ENCODE measurements at regions not wholly inside any gene's neighbourhood (a gene's known extent, or its start where the extent isn't known, plus 50 kb on each side); places are given as distances from the start of the nearest gene placed in this dataset.

DNA sequence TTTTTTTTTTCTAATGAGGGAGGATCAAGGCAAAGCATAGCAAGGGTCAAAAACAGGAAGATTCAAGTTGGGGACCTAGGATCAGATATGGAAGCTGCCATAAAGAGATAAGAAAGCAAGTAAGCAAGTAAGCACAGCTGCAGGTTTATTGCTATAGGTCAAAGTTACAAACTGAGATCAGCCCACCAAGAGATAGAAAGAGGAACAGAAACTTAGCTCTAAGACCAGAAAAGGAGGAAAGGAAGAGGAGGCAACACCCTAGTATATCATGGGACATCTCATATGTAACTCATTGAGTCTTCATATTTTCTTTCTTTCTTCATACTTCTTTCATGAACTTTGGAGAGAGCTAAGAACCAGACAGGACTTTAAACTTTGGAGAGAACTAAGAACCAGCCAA lies 295.9 kb upstream of the CRIM1 start:
- DNase-seq (ENCODE audit: low read depth in 2 of 2): no peak

DNA sequence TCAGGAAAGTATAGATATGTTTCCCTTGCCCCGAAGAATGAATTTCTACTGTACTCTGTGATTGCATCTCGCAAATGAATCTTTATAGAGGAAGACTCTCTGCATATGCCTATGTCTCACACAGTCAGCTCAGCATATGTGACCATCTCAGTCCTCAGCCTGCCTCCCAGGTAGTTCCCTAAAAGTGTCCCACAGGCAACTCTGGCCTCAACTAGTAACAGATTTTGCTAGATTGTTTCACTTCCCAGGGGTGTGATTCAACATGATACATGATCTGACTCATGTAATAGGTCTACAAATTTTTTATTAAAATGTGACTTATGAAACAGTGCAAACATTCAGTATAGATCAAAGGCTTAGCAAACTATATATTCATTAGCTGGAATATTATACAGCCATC lies 296.6 kb upstream of the CRIM1 start:
- no peak for DNase-seq (ENCODE audit: low read depth in 2 of 2)

DNA sequence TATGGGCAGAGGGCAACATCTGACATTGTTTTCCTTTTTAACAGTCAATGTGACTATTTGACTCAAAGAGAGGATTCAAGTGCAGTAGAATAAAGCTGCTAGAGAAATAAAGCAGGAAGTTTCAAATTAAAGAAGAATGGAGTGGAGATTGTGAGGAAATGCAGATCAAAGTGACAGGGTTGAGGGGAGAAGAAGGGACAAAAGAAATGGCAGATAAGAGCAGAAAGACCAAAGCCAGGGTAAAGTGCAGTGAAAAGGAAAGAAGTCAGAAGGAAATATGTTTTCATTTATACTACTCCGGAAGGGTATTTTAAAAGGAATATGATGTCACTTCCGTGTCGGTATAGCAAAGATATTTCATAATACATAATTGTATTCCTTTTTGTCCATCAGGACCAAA lies 297.5 kb upstream of the CRIM1 start:
- peak in 1 of 2 donors; percentile 3 for DNase-seq (ENCODE audit: low read depth in 2 of 2)

DNA sequence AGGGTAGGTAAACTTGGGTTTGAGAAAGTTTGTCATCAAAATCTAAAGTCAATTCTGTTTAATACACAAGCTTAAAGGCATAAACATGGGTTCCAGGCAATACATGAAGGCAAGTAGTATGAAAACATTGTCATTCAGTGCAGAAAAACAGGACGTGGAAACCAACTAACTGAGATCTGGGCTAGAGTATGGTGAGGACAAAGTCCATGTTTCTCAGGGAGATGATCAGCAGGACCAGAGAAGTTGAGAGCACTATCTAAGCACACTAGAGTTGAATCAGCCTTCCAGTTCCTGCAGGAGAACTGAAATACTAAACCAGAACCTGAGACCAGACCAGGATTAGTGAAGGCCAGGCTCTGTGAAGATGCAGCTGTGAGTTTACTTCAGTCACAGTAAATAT lies 302.8 kb upstream of the CRIM1 start:
- DNase-seq (ENCODE audit: low read depth in 2 of 2): no peak

DNA sequence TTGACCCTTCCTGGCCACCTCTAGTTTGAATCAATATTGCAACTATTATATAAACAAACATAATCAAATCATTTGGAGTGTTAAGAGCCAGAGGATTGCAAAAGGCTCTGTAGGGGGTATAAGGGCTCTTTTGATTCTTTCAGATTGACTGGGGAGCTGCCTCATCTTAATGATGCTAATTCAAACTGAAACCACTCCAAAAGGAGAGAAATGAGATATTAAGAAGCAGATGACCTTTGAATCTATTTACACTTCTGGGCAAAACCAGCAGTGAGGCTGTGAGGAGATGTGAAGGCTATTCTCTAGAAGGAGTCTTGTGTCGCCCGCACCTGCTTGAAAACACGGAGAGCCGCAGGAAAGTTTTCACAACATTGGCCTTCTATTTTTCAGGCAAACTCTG lies 311.2 kb upstream of the CRIM1 start:
- no peak for DNase-seq (ENCODE audit: low read depth in 2 of 2)

DNA sequence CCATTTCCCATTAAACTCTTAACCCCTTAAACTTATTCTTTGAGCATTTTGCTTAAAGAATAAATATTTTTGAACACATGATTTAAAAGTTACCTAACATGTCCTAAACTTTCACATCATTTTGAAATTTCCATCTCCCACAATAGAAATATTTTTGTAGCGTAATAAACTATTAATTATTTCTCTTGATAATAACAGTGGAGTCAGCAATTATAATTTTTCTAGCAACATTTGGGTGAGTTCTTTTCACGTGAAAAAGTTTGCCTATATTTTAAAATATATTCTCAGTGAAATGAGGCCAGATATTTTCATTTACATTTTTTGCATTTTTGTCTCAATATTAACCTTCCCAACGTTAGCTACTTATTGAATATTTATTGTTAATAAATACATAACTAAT lies 320.4 kb upstream of the CRIM1 start:
- no peak for DNase-seq (ENCODE audit: low read depth in 2 of 2)

DNA sequence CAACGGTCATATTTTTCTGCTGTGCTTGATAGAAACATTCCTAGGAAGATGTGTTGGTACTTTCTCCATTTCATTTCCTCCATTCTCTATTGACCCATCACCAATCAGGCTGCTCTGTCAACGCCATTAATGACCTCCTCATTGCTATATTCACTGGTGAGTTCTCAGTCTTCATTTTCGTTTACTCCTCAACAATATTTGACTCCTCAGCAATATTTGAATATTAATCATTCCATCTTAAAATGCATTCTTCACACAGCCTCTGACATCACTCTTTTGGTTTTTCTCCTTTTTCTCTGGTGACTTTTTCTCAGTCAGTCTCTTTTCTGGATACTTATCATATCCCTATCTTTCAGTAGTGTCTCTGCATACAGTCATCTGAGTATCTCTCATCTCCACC lies 323.5 kb upstream of the CRIM1 start:
- DNase-seq (ENCODE audit: low read depth in 2 of 2): no peak

DNA sequence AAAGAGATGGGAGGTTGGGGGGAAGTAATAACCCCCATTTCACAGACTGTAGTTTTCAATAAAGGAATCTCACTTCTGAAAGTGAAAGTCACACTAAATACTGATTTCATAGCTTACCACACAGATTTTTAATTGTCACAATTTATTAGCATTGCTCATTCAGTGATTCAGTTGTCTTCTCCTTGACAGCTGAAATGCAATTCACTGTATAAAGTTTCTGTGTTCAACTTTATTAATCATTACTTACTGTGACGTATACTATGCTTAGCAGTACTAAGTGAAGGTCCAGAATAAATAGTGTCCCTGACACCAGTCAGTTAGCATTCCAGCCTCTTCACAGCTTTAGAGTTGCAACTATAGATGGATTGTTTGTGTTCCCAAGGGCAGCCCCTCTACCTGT lies 324.1 kb upstream of the CRIM1 start:
- no peak for DNase-seq (ENCODE audit: low read depth in 2 of 2)

DNA sequence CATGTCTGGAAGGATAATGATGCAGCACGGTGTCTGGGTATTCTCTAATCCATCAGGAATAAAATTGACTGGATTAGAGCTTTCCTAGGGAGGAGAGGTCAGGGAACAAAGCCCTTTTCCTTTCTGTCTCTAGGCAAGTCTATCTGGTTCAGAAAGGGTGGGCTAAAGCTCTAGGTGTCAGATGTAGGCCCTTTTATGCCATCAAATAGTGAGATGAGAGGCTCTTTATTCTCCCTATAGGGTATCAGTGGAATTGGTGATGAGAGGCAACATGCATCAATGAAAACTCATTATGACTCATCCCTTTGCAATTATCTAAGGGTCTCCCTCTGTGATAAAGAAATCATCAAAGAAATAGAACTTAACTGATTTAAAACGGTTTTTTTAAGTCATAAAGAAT lies 328.0 kb upstream of the CRIM1 start:
- DNase-seq (ENCODE audit: low read depth in 2 of 2): no peak

DNA sequence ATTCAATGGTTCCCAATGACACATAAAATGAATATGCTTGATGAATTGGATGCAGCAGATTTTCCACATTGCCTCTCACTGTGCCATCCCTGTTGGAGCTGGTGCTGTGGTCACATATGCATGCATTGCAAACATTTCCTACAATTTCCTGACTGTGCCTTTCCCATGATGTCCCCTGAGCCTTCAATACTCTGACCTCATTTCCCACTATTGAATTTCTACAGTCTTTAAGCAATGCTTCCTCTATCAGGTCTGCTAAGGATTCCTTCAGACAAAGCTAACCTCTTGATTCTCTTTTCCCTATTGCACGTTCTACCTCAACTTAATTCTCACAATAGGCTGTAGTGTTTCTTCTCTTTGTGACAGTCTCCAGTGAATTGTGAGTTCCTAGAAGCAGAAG lies 342.5 kb upstream of the CRIM1 start:
- peak in 1 of 2 donors; percentile 8 for DNase-seq (ENCODE audit: low read depth in 2 of 2)

DNA sequence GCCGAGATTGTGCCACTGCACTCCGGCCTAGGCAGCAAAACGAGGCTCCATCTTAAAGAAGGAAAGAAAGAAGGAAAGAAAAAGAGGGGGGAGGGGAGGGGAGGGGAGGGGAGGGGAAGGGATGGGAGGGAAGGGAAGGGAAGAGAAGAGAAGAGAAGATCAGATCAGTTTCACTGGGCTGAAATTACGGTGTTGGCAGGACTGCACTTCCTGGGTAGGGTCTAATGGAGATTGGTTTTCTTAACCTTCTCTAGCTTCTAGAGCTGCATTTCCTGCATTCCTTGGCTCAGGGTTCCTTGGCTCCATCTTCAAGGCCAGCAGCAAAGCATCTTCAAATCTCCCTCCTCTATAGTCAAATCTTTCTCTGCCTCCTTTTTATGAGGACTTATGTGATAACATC lies 349.1 kb upstream of the CRIM1 start:
- no peak for DNase-seq (ENCODE audit: low read depth in 2 of 2)

DNA sequence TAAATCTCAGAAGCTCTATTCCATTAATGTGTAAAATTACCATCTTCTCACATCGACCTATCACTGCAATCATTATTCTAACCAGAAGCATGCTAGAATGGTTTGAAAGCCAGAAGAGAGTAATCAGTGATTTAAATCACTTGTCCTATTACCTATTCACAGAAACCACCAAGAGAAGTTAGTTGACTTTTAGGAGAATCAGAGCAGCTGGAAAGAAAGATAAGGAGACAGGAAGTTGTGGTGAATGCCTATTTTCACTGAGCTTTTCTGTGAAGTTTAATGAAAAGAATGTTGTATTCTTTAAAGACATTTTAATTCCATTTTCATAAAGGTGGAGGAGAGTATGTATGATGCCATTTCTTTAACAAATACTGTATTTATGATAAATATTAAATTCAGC lies 352.6 kb upstream of the CRIM1 start:
- no peak for DNase-seq (ENCODE audit: low read depth in 2 of 2)

DNA sequence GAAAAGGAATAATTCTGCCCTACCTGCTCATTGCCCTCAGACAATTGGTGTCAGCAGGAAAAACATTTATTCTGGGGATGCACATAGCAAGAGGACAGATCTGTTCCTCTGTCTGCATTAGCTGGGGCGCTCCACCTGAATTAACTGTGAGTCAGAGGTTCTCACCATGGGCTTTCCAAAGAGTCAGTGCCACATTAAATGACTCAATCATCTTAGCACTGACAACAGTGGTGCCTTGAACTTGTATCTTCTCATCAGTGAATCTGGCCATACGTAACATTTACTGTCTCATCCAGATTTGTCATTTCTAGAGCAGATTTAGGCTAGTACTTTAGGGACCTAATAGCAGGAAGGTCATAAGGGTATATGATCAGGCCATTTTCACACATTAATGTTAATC lies 358.1 kb upstream of the CRIM1 start:
- no peak for DNase-seq (ENCODE audit: low read depth in 2 of 2)

DNA sequence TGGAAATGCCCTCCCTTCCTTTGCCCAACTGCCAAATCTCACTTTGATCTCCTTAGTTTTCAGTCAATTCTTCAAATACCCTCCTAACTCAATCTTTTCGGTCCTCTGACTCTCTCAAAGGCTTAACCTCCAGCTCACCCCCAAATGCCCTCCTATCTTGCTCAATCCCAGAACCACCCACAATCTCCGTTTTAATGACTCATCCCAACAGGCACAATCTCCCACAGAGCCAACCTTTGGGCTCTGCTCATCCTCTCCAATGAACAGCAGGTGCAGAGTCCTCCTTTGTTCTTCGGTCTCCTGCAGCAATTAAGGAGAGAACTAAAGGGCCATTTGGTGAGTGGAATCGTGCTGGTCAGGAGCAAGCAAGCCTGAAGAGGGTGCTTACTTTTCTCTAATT lies 366.1 kb upstream of the CRIM1 start:
- no peak for DNase-seq (ENCODE audit: low read depth in 2 of 2)

DNA sequence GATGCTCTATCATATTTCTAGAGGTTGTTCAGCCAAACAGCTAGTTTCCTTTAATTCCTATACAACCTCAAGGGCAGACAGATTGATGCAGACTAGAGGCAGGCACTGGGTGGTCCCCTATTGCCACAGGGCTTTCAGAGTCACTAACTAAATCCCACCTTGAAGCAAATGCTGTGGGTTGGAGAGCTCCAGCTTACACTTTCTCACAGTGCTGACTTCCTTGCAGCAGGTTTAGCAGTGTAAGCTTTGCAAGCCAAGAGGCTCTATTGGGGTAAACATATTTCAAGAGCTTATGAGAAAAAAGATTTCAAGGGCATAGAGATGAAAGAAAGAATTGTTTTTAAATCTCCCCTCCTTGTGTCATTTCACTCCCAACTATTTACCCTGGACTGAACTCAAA lies 366.5 kb upstream of the CRIM1 start:
- no peak for DNase-seq (ENCODE audit: low read depth in 2 of 2)

DNA sequence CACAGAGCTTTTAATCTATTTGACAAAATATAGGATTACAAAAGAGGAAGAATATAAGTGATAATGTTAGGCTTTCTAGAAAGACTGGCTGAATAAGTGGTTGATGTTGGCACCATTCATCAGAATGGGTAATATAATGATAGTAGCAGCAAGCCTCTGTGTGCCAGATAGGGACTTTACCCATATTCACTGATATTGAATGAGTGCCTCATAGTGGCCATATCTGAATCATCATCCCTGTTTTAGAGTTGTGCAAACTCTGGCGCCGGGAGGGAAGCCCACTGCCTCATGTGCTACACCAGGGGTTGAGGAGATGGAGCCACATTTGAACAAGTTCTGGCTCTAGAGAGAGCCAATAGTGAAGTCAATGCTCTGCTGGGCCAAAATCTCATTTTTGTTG lies 368.7 kb upstream of the CRIM1 start:
- DNase-seq (ENCODE audit: low read depth in 2 of 2): no peak

DNA sequence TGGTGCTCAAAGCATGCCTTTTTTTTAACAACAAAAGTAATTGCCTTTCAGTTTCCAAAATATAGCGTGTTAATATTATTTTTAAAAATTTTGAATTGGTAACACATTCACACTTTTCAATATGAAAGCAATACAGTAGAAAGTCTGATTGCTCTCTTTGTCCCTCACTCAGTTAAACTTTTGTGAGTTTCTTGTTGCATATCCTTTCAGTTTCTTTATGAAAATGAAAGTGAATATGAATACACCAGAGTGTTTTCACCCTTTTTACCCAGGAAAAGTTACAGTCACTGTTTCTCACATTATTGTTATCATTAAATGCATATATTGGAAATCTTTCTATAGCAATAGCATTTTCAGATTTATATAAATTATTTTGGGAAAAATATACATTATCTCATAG lies 377.4 kb upstream of the CRIM1 start:
- DNase-seq (ENCODE audit: low read depth in 2 of 2): no peak

DNA sequence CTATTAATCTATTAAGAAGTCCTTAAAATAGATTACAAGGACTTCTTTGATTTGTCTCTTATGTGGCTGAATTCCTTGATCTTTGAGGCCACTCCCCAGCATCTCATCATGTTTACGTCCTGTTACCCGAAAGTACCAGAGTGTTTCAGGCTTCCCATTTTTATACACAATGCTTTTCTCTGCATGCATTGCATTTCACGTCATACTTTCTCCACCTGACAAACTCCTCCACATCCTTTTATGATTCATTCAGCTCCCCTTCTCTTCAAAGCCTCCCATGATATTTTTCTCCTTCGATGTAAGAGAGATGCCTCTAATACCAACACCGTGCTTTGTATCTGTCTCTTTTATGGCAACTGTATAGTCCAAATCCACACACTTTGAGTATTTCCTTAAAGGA lies 379.0 kb upstream of the CRIM1 start:
- DNase-seq (ENCODE audit: low read depth in 2 of 2): no peak

DNA sequence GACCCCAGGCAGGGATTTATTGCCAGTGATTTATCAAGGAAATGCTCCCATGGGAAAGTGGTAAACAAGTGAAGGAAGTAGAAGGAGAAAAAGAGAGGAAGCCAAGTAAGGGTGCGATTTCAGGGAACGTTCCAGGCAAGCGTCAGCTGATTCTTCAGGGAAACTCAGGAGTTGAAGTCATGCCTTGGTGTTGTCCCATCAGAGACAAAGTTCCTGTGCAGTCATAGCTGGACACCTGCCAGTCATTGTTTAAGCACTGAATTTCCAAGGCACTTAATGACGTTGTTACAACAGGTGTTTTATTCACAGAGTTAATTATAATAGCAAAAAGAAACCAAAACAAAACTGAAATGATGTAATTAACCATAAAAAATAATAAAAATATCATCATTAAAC lies 381.8 kb upstream of the CRIM1 start:
- peak; percentile 90 to 98 for DNase-seq (ENCODE audit: low read depth in 2 of 2)

DNA sequence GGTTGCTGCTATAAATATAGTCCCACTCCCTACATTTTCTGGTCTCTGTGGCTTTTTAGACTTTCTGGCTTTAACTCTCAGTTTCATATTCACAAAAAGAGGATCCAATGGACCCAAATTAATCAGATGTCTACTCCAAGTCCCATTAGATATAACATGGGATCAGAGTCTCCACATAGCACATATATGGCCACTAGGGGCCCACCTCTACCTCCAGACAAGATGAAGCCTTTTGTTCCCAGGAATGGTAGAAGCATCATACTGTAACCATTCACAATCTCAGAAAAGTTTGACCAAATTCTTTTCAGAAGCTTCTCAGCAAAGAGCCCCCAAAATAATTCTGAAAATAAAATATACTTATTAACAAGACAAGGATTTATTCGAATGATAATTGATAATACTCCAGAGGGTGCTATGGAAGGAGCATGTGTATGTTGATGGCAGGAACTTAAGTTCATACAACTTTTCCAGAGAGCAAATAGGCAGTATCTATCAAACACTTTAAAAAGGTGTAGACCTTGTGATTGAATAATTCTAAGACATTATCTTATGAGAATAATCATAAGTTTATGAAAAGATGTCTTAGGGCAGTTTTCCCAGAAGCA lies 382.3 kb upstream of the CRIM1 start:
- peak; percentile 51 to 78 for DNase-seq (ENCODE audit: low read depth in 2 of 2)

DNA sequence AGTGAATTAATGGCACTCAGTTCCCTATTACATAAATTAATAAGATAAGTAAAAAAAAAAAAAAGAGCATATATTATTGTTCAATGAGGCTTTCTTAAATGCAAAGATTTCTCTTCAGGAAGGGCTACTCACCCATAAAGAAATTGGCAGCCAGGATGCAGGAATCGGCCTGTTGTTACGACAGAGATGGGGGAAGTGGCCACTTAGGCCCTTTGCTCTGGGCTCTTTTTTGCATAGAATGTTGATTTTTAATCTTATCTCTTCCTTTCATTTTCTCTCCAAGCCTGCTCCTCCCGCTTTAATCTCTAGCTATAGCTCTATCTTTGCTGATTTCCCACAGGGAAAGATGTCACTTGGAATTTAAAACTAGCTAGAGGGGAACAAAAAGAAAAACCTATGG lies 391.8 kb upstream of the CRIM1 start:
- DNase-seq (ENCODE audit: low read depth in 2 of 2): peak; percentile 24 to 79

DNA sequence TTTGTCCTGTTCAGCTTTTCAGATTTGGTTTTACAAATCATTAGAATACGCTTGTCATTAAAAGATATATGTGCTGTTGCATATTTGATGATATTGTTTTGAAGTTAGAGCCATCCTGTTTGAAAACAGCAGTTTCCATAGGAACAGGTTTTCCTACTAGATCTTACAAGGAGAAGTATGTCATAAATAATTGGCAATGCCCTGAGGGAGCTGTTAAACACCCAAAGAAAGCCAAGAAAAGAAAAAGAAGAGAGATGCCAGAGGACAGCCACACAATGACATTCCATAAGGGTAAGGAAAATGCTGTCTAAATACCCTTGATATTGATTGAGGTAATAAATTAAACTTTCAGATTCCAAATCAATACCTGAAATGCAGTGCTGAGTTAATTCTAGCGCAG lies 392.2 kb upstream of the CRIM1 start:
- peak in 1 of 2 donors; percentile 60 for DNase-seq (ENCODE audit: low read depth in 2 of 2)

DNA sequence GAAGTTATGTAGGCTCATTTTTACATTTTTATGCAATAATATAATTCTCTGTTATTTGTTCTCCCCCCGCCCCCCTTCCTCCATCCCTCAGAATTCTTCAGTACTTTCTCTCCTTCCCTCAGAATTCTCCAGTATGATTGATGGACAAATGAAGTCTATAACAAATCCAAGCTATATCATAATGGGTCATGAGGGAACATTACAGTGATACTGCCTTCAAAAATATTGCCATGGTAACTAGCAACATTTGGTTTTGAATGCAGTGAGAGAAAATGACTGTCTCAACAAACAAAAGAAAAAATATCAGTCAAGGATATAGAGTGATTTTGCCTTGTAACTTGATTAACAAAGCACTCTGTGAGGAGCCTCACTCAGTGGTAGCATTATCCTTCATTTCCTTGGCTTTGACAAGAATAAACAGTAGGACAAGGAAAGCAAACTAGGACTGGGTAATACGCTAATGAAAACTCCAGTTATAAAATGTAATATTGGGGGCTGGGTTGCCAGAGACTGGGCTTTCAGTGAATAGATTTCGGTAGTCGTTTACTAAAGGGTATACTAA lies 392.9 kb upstream of the CRIM1 start:
- DNase-seq (ENCODE audit: low read depth in 2 of 2): no peak

DNA sequence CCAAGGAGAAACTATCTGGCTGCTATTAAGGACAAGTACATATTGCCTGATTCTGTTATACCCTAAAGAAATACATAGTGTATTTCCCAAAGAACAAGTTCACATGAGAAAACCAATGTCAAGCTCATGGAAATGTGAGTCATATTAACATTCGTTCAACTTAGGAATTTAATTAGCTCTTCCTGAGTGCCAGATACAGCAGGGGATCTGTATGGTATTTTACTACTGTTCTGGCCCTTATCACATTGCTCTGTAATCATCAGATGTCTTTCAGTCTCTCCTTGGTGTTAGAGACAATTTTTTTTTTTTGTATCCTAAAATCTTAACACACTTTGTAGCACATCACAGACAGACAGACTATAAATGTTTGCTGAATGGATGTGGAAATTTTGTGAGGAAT lies 395.0 kb upstream of the CRIM1 start:
- DNase-seq (ENCODE audit: low read depth in 2 of 2): peak in 1 of 2 donors; percentile 34

Measured in lung microvascular endothelial cell (primary cell).